H9 (cell line): ENCODE measurements at regions not wholly inside any gene's neighbourhood (a gene's known extent, or its start where the extent isn't known, plus 50 kb on each side); places are given as distances from the start of the nearest gene placed in this dataset.
A peak's percentile ranks its signal among the peaks of the same experiment; 100 is the strongest.

ENCODE experiments used
- DNase-seq: peaks from one replicate; pipeline ENCODE4 v3.0.0-alpha.2; 2017
- H2AFZ ChIP-seq: one replicate; pipeline ENCODE4 v1.6.1; 2013; ENCODE audit warnings: mild to moderate bottlenecking, low read length, control low read depth, moderate library complexity
- H2AK5ac ChIP-seq: 2 replicates; pipeline ENCODE4 v1.6.1; 2013; ENCODE audit warnings: low read length, control low read depth, mixed read lengths; ENCODE audit not compliant: insufficient read length
- H2BK120ac ChIP-seq: one replicate; pipeline ENCODE4 v1.6.1; 2013; ENCODE audit warnings: low read depth, mild to moderate bottlenecking, low read length, control low read depth, inconsistent platforms; ENCODE audit not compliant: poor library complexity, severe bottlenecking
- H2BK12ac ChIP-seq: 2 replicates; pipeline ENCODE4 v1.6.1; 2013; ENCODE audit warnings: low read length, control low read depth, mixed read lengths, low read depth; ENCODE audit not compliant: insufficient read length
- H2BK15ac ChIP-seq: 2 replicates; pipeline ENCODE4 v1.6.1; 2013; ENCODE audit warnings: low read depth, low read length, control low read depth
- H2BK20ac ChIP-seq: one replicate; pipeline ENCODE4 v1.6.1; 2013; ENCODE audit warnings: low read depth, mild to moderate bottlenecking, low read length, control low read depth, inconsistent platforms; ENCODE audit not compliant: poor library complexity, severe bottlenecking
- H2BK5ac ChIP-seq: 2 replicates; pipeline ENCODE4 v1.6.1; 2013; ENCODE audit warnings: low read length, control low read depth, mixed read lengths; ENCODE audit not compliant: insufficient read length
- H3K14ac ChIP-seq: 2 replicates; pipeline ENCODE4 v1.6.1; 2013; ENCODE audit warnings: low read length, control low read depth; ENCODE audit not compliant: insufficient read depth
- H3K18ac ChIP-seq: 2 replicates; pipeline ENCODE4 v1.6.1; 2013; ENCODE audit warnings: low read depth, mild to moderate bottlenecking, mixed read lengths, low read length, control low read depth; ENCODE audit not compliant: insufficient read length
- H3K23ac ChIP-seq: 2 replicates; pipeline ENCODE4 v1.6.1; 2013; ENCODE audit warnings: low read length, control low read depth, mixed read lengths, low read depth; ENCODE audit not compliant: insufficient read length
- H3K23me2 ChIP-seq: 2 replicates; pipeline ENCODE4 v1.6.1; 2013; ENCODE audit warnings: low read depth, mild to moderate bottlenecking, mixed read lengths, low read length, control low read depth; ENCODE audit not compliant: insufficient read length, poor library complexity, severe bottlenecking
- H3K27ac ChIP-seq: 2 replicates; pipeline ENCODE4 v1.5.1; 2013; ENCODE audit warnings: low read length, control low read depth, mixed read lengths, low read depth; ENCODE audit not compliant: insufficient read length
- H3K27me3 ChIP-seq: 2 replicates; pipeline ENCODE4 v1.6.1; 2013; ENCODE audit warnings: low read length, control low read depth, inconsistent platforms; ENCODE audit not compliant: insufficient read depth
- H3K4ac ChIP-seq: 2 replicates; pipeline ENCODE4 v1.6.1; 2013; ENCODE audit warnings: low read depth, mild to moderate bottlenecking, control low read depth, inconsistent platforms, low read length, moderate library complexity
- H3K4me1 ChIP-seq: 2 replicates; pipeline ENCODE4 v1.6.1; 2013; ENCODE audit warnings: low read length, control low read depth, inconsistent platforms; ENCODE audit not compliant: insufficient read depth
- H3K4me2 ChIP-seq: 2 replicates; pipeline ENCODE4 v1.6.1; 2013; ENCODE audit warnings: low read length, control low read depth, mixed read lengths; ENCODE audit not compliant: insufficient read length, insufficient read depth
- H3K56ac ChIP-seq: 2 replicates; pipeline ENCODE4 v1.6.1; 2013; ENCODE audit warnings: low read depth, mild to moderate bottlenecking, mixed read lengths, low read length, control low read depth; ENCODE audit not compliant: insufficient read length
- H3K79me1 ChIP-seq: 2 replicates; pipeline ENCODE4 v1.6.1; 2013; ENCODE audit warnings: low read depth, mild to moderate bottlenecking, moderate library complexity, low read length, control low read depth, inconsistent platforms; ENCODE audit not compliant: insufficient read depth, poor library complexity, severe bottlenecking
- H3K79me2 ChIP-seq: 2 replicates; pipeline ENCODE4 v1.6.1; 2013; ENCODE audit warnings: low read length, control low read depth, inconsistent platforms; ENCODE audit not compliant: insufficient read depth
- H3K9ac ChIP-seq: 2 replicates; pipeline ENCODE4 v1.6.1; 2013; ENCODE audit warnings: low read length, control low read depth, mixed read lengths; ENCODE audit not compliant: insufficient read length; ENCODE audit errors: extremely low read depth
- H3K9me3 ChIP-seq: one replicate; pipeline ENCODE4 v1.6.1; 2013; ENCODE audit warnings: low read depth, low read length, inconsistent platforms; ENCODE audit not compliant: control insufficient read depth
- H3T11ph ChIP-seq: one replicate; pipeline ENCODE4 v1.6.1; 2013; ENCODE audit warnings: mild to moderate bottlenecking, low read length, control low read depth, inconsistent platforms
- H4K20me1 ChIP-seq: one replicate; pipeline ENCODE4 v1.6.1; 2013; ENCODE audit not compliant: control insufficient read depth, insufficient read length, insufficient read depth
- H4K5ac ChIP-seq: 2 replicates; pipeline ENCODE4 v1.6.1; 2013; ENCODE audit warnings: low read depth, mild to moderate bottlenecking, mixed read lengths, low read length, control low read depth; ENCODE audit not compliant: insufficient read length
- H4K8ac ChIP-seq: replicated peaks from 2 replicates; pipeline ENCODE4 v1.6.1; 2013; ENCODE audit warnings: low read length, control low read depth, mixed read lengths, low read depth; ENCODE audit not compliant: insufficient read length
- H4K91ac ChIP-seq: 2 replicates; pipeline ENCODE4 v1.6.1; 2013; ENCODE audit warnings: low read depth, mild to moderate bottlenecking, moderate library complexity, mixed read lengths, low read length, control low read depth; ENCODE audit not compliant: insufficient read length
- H3K27ac Mint-ChIP-seq, 3 experiments: 2 replicates in 2 of 3; 3 replicates in 1 of 3; pipeline ENCODE4 v1.8.0; 2020 to 2021; ENCODE audit warnings: mixed read lengths in 3 of 3, mild to moderate bottlenecking in 1 of 3, moderate library complexity in 1 of 3
- H3K27me3 Mint-ChIP-seq: 2 replicates; pipeline ENCODE4 v1.8.0; 2021; ENCODE audit warnings: low read depth, mild to moderate bottlenecking, moderate library complexity, mixed read lengths
- H3K36me3 Mint-ChIP-seq, 3 experiments: 2 replicates in 2 of 3; 3 replicates in 1 of 3; pipeline ENCODE4 v1.8.0; 2020 to 2021; ENCODE audit warnings: low read depth in 3 of 3, mixed read lengths in 3 of 3; ENCODE audit not compliant: insufficient read depth in 1 of 3
- H3K4me1 Mint-ChIP-seq, 2 experiments: 2 replicates each; pipeline ENCODE4 v1.8.0; 2020; ENCODE audit warnings: mixed read lengths in 2 of 2
- H3K4me3 Mint-ChIP-seq, 2 experiments: 2 replicates in 1 of 2; 3 replicates in 1 of 2; pipeline ENCODE4 v1.8.0; 2020 to 2021; ENCODE audit warnings: mild to moderate bottlenecking in 2 of 2, mixed read lengths in 2 of 2, moderate library complexity in 1 of 2
- H3K9me3 Mint-ChIP-seq, 2 experiments: 2 replicates in 1 of 2; 3 replicates in 1 of 2; pipeline ENCODE4 v1.8.0; 2020; ENCODE audit warnings: mild to moderate bottlenecking in 2 of 2, mixed read lengths in 2 of 2, moderate library complexity in 1 of 2
- WGBS: extraction: QIAGEN DNeasy Blood & Tissue Kit; methylation state at CpG from one replicate; pipeline ENCODE4 v1.1.7; 2013; ENCODE audit warnings: missing lambda C conversion rate, low lambda C conversion rate, mixed read lengths; ENCODE audit not compliant: insufficient read length; ENCODE audit errors: extremely low coverage; 5-methylcytosine and 5-hydroxymethylcytosine counted together
- TF ChIP-seq, protein P1 (sequence below): fragments of 200-600 bp; sonication (generic); conservative IDR thresholded peaks from 3 replicates; pipeline ENCODE4 v1.8.0; 2021; ENCODE audit warnings: antibody characterized with exemption, mild to moderate bottlenecking

DNA sequence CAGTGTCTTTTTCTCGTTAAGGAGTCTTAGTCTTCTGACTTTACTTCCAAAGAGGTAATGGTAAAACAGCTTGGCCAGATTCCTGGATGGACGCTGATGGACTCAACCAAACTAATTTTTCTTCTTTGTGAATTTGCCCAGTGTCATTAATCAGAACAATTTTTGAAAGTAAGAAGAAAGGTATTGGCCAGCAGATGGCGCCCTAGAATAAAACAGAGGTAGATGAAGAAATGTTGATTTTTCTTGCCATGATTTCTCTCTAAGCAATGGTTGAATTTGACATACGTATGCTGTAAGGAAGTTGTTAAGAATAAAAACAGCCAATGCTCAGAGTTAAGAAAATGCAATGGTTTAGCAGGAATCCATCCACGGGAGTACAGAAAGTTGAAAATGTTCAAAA is 500.0 kb downstream of the DIRAS2 start:
- Histone ChIP-seq H3K4ac (no peak overlapping the region), H3K56ac (no peak overlapping the region), H4K20me1 (no peaks in the 10 kb centered on the region), H3K27me3 (no peaks in the 10 kb centered on the region), H3K9ac (no peak overlapping the region), H2BK5ac (no peak overlapping the region), H3K14ac (no peak overlapping the region), H3K79me2 (no peaks in the 10 kb centered on the region), H3K4me1 (no peaks in the 10 kb centered on the region), H3K4me2 (no peak overlapping the region), H3K79me1 (no peaks in the 10 kb centered on the region), H3K23me2 (no peaks in the 10 kb centered on the region), H2BK12ac (no peak overlapping the region), H4K91ac (no peak overlapping the region), H4K5ac (no peak overlapping the region), H2BK120ac (no peak overlapping the region), H2AFZ (no peak overlapping the region), H4K8ac (no peak overlapping the region), H3K18ac (no peak overlapping the region), H3K9me3 (no peaks in the 10 kb centered on the region), H3K23ac (no peak overlapping the region), H2BK20ac (no peak overlapping the region), H3K27ac (no peak overlapping the region), H2AK5ac (no peak overlapping the region), H2BK15ac (no peak overlapping the region), H3T11ph (no peak overlapping the region)
- TF ChIP-seq, protein P1, sequence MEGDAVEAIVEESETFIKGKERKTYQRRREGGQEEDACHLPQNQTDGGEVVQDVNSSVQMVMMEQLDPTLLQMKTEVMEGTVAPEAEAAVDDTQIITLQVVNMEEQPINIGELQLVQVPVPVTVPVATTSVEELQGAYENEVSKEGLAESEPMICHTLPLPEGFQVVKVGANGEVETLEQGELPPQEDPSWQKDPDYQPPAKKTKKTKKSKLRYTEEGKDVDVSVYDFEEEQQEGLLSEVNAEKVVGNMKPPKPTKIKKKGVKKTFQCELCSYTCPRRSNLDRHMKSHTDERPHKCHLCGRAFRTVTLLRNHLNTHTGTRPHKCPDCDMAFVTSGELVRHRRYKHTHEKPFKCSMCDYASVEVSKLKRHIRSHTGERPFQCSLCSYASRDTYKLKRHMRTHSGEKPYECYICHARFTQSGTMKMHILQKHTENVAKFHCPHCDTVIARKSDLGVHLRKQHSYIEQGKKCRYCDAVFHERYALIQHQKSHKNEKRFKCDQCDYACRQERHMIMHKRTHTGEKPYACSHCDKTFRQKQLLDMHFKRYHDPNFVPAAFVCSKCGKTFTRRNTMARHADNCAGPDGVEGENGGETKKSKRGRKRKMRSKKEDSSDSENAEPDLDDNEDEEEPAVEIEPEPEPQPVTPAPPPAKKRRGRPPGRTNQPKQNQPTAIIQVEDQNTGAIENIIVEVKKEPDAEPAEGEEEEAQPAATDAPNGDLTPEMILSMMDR, result peak; percentile 78
- H3K27ac Mint-ChIP-seq, result no peak overlapping the region
- no CpG with 5 or more reads among the region's 5 CpGs for WGBS
- H3K9me3 Mint-ChIP-seq, result peaks cover 16% of the 10 kb centered on the region in 2 experiments
- H3K4me1 Mint-ChIP-seq, result peaks cover 10 to 17% of the 10 kb centered on the region in 2 experiments
- peaks cover 0 to 11% (median 0%) of the 10 kb centered on the region in 3 experiments; a peak in 2 of 7 replicates for H3K36me3 Mint-ChIP-seq
- H3K27me3 Mint-ChIP-seq, result peaks cover 1% of the 10 kb centered on the region
- H3K4me3 Mint-ChIP-seq, result no peak overlapping the region
- no peak for DNase-seq
